ENCODE measurements at regions not wholly inside any gene's neighbourhood (a gene's known extent, or its start where the extent isn't known, plus 50 kb on each side); places are given as distances from the start of the nearest gene placed in this dataset.

- TF ChIP-seq E2F5 (CRISPR knock-in tag; IDR thresholded peaks at IDR 0.05) (no peak), GABPA (tag; conservative IDR thresholded peaks at IDR 0.05; ENCODE audit: low read depth) (no peak), DEAF1 (CRISPR knock-in tag; IDR thresholded peaks at IDR 0.05) (no peak), PHTF2 (CRISPR knock-in tag; IDR thresholded peaks at IDR 0.05) (no peak), XRCC5 (IDR thresholded peaks at IDR 0.05; ENCODE audit: low read depth, low read length) (no peak), CTCFL (IDR thresholded peaks at IDR 0.05; ENCODE audit: borderline replicate concordance, insufficient read depth, low read depth, low read length, poor library complexity, severe bottlenecking) (no peak), ZFP91 (CRISPR knock-in tag; IDR thresholded peaks at IDR 0.05) (no peak), ZNF830 (CRISPR knock-in tag; IDR thresholded peaks at IDR 0.05) (no peak)
These were observed 63.5 kb upstream of the MAMLD1 start (continued) for GRCh38 chrX:150299579-150299978.

Measured in K562 (cell line).